ENCODE measurements at regions not wholly inside any gene's neighbourhood (a gene's known extent, or its start where the extent isn't known, plus 50 kb on each side); places are given as distances from the start of the nearest gene placed in this dataset.

- DNase-seq (ENCODE audit: low read depth in 2 of 2), result no peak
Observed at GRCh38 chr3:168157903-168158302, 62.2 kb upstream of the GOLIM4 start.

GRCh38 chr3:168157099-168157700, 61.5 kb upstream of the GOLIM4 start:
- no peak for DNase-seq (ENCODE audit: low read depth in 2 of 2)

- DNase-seq (ENCODE audit: low read depth in 2 of 2), result no peak
Observed at GRCh38 chr3:168156479-168156878, 60.8 kb upstream of the GOLIM4 start.

GRCh38 chr3:168155303-168155702, 59.6 kb upstream of the GOLIM4 start:
- no peak for DNase-seq (ENCODE audit: low read depth in 2 of 2)

GRCh38 chr3:168154089-168154488, 58.4 kb upstream of the GOLIM4 start:
- no peak for DNase-seq (ENCODE audit: low read depth in 2 of 2)

GRCh38 chr3:168152149-168152548, 56.4 kb upstream of the GOLIM4 start:
- DNase-seq (ENCODE audit: low read depth in 2 of 2), result no peak

All from fibroblast of skin of left biceps (primary cell).